T-helper 1 cell treated with Interleukin-12 subunit alpha and Interleukin-12 subunit beta and Interleukin-4 antibody, amounts not matched to agents 30 ng/mL and 1 ng/mL, for 36 hours (primary cell): ENCODE measurements at regions not wholly inside any gene's neighbourhood (a gene's known extent, or its start where the extent isn't known, plus 50 kb on each side); places are given as distances from the start of the nearest gene placed in this dataset.

Experiments
- intact Hi-C: fragments of 100-400 bp; cut with micrococcal nuclease; formaldehyde crosslinking; loops from one replicate; pipeline ENCODE4 v1.15.1; 2024

DNA sequence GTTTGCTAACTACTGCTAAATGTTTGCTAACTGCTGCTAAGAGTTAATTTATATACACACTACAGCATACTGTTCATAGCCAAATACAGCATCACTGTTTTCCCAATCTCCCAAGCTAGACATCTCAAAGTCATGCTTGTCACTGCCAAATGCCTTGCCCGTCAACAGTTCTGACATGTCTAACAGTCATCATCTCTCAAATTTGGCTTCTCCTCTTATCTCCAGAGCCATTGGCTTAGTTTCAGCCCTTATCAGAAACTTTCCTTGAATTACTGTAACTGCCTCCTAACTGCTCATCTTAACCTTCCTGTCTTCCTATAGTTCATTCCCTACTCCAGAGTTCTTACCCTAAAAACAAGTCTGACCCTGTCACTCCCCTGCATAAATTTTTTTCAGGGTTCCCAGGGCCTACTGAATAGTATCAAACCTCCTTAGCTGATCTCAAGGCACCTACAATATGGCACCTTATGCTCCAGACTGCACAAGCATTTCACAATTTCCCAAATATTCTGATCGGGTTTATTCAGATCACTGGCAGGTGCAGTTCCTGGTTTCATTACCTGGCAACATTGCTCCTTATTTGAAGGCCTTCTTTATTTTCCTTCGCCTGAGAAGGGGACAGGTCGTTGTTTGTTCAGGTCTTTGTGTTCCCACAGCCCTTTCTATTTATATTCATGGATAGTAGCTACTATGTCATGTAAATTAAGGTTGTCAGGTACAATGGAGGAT, 55.9 kb upstream of the ANKRD55 start:
- intact Hi-C loops = no loop called here

DNA sequence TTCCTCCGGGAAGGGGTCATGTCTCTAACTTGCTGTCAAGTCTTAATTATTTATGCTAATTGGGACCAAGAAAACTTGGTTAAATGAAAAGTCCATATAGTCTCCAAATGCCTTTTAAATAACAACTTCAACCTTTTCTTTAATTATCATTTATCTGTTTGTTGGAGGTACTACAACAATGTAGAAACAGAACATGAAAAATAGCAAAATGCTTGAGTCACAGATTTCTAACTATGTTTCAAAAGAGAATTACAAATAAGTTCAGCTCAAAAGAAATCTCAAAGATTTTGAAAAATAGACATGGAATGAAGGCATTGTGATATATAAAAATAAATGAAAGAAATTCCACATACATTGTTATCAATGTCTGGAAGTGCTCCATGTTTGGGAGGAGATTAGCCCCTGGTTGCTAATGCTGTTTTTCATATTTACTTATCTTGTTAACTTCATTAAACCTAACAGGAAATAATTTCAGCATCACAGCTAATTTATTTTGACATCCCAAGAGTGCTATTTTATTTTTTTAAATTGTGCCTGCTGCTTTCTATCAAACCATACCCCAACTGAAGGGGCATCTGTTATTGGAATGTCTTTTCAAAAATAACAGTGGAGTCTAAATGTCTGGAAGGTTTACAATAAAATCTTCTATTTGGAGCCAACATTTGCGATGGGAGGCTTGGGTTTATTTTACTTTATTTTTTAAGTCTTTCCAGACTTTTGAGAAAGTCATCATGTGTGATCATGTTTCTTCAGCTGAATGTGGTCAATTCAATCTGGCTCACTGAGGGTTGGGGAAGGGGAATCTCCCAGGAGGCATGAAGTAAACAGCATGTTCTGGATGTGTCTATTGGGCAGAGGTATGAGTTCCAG, 53.1 kb upstream of the ANKRD55 start:
- intact Hi-C loops = no loop called here

DNA sequence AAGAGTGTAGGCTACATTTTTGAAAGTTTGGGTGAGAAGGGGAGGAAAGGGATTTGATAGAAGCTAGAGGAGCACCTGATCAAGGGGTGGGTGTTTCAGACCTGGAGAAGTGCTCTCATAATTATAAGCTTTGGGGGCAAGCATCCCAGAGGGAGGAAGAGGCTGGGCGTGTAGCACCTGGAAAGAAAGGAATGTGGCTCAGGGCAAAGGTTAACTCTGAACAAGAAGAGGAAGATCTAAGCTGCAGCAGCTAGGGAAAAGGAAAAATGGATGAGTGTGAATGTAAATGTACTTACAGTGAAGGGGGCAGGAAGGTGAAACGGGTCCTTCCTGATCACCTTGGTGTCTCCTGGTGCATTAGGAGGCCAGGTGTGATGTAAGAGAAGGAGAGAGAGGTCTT, 49.8 kb upstream of the ANKRD55 start:
- intact Hi-C loops = no loop called here
